OCI-LY1 (cell line): ENCODE measurements at regions not wholly inside any gene's neighbourhood (a gene's known extent, or its start where the extent isn't known, plus 50 kb on each side); places are given as distances from the start of the nearest gene placed in this dataset.

ENCODE experiments used
- EZH2 ChIP-seq: fragments of 200-600 bp; sonication (generic), shearing (Covaris generic); IDR thresholded peaks from 2 replicates; pipeline ENCODE4 v1.8.0; 2017; ENCODE audit warnings: borderline replicate concordance, mixed run types, mild to moderate bottlenecking, antibody characterized with exemption, low read length, moderate library complexity, mixed read lengths
- TF ChIP-seq, protein P1 (sequence below): fragments of 200-600 bp; sonication (generic), shearing (Covaris generic); IDR thresholded peaks from 2 replicates; pipeline ENCODE4 v1.5.1; 2017; ENCODE audit warnings: mild to moderate bottlenecking, antibody characterized with exemption, low read length, moderate library complexity, mixed read lengths

DNA sequence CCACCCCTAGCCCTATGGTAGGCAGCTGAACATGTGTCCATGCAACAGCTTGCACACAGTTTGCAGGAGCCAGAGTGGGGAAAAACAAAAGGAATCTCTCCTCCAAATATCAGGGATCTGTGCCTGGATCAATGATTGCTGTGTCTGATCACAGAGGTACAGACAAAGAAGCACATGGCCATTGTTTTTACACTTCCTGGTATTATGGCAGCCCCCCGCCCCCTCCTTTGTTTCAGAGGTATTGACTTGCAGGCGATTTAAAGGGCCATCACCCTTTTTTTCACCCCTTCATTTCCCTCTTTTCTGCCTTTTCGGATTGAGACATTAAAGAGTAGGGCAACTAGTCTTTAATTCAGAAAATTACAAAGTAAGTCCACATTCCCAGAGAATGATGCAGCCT, 453.0 kb upstream of the LUZP2 start:
- TF ChIP-seq, protein P1, sequence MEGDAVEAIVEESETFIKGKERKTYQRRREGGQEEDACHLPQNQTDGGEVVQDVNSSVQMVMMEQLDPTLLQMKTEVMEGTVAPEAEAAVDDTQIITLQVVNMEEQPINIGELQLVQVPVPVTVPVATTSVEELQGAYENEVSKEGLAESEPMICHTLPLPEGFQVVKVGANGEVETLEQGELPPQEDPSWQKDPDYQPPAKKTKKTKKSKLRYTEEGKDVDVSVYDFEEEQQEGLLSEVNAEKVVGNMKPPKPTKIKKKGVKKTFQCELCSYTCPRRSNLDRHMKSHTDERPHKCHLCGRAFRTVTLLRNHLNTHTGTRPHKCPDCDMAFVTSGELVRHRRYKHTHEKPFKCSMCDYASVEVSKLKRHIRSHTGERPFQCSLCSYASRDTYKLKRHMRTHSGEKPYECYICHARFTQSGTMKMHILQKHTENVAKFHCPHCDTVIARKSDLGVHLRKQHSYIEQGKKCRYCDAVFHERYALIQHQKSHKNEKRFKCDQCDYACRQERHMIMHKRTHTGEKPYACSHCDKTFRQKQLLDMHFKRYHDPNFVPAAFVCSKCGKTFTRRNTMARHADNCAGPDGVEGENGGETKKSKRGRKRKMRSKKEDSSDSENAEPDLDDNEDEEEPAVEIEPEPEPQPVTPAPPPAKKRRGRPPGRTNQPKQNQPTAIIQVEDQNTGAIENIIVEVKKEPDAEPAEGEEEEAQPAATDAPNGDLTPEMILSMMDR: no peak
- no peak for TF ChIP-seq EZH2
